GM21447 (cell line): ENCODE measurements at regions not wholly inside any gene's neighbourhood (a gene's known extent, or its start where the extent isn't known, plus 50 kb on each side); places are given as distances from the start of the nearest gene placed in this dataset.
"Not testable (repeated sequence)": the region's sequence is repeated elsewhere in the genome, so short reads cannot be mapped to it uniquely, and the experiment has no call there.

Experiments
- ATAC-seq: cut with Tn5 transposase; IDR thresholded peaks from one replicate; pipeline ENCODE4 v1.9.1; 2021; ENCODE audit not compliant: unreplicated experiment

GRCh38 chr2:228359473-228359872, 178.0 kb upstream of the SPHKAP start:
- no peak for ATAC-seq

DNA sequence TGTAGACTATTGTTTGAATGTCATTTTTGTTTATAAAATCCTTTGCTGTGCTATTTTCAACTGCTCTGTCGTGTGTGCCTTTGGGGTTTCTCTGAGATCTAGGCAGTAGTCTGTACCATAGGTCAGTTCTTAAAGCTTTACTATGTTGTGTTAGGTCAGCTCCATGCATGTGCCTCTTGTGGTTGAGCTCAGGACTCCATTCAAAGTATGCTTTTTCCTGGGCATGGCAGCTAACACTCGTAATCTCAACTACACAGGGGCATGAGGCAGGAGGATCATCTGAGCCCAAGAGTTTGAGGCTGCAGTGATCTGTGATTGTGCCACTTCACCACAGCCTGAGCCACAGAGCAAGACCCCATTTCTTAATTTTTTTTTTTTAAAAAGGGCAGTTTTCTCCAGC, 174.4 kb upstream of the SPHKAP start:
- no peak for ATAC-seq

DNA sequence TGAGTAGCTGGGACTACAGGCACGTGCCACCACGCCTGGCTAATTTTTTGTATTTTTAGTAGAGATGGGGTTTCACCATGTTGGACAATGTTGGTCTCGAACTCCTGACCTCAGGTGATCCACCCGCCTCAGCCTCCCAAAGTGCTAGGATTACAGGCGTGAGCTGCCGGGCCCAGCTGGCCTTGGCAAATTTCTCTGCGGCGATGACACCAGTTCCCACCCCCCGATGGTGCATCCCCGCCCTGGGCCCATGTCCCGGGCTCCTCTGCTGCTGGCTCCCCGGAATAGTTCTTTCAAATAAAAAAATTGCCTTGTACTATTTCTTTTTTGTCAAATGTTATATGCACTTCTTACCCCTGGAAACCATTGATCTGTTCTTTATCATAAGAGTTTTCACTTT, 171.5 kb upstream of the SPHKAP start:
- ATAC-seq, result not testable (repeated sequence)

- no peak for ATAC-seq
These were observed 170.6 kb upstream of the SPHKAP start for GRCh38 chr2:228352048-228352447.

DNA sequence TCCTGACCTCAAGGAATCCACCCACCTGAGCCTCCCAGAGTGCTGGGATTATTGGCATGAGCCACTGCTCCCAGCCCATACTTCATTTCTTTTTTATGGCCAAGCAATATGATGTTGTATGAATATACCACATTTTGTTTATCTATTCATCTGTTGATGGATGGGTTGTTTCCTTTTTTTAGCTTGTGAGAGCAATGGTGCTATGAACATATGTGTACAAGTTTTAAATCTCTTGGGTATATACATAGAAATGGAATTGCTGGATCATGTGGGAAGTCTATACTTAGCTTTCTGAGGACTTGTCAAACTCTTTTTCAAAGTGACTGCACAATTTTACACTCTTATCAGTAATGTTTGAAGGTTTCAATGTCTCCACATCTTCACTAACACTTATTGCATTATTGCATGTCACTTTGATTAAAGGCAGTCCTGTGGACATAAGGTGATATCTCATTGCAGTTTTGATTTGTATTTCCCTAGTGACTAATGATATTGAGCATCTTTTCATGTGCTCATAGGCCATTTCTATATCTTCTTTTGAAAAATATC, 167.1 kb upstream of the SPHKAP start:
- ATAC-seq, result no peak

DNA sequence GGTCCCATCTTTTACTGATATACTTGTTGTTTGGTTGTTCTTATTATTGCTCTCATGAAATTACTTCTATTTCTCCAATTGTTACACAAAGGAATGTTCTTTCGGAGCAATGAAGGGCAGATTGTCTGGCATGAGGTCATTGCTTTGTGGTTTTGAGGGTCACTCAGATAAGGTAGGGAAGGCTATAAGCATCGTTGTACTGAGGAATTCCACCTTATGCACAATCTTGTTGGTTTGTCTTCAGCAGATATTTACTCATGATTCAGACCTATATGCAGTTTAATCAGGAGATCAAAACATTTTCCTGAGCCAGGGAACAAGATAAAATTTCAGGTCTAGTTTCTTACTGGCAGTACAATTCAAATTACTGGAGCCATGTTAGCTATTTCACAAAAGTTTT, 163.0 kb upstream of the SPHKAP start:
- ATAC-seq, result no peak

DNA sequence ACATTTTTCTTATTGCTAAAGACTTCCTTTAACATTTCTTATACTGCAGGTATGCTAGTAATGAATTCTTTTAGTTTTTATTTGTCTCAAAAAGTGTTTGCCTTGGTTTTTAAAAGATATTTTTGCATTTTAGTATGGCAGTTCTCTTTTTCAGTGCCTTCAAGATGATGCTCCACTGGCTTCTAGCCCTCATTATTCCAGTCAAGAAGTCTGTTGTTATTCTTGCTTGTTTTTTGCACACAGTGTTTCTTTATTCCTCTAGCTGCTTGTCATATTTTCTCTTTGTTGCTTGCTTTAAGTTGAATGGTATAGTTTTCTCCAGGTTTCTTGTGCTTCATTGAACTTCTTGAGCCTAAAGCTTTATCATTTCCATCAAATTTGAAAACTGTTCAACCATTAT, 158.0 kb upstream of the SPHKAP start:
- ATAC-seq, result no peak

- no peak for ATAC-seq
These were observed 152.7 kb upstream of the SPHKAP start for GRCh38 chr2:228334180-228334579.

GRCh38 chr2:228329282-228329681, 147.8 kb upstream of the SPHKAP start:
- ATAC-seq, result no peak

DNA sequence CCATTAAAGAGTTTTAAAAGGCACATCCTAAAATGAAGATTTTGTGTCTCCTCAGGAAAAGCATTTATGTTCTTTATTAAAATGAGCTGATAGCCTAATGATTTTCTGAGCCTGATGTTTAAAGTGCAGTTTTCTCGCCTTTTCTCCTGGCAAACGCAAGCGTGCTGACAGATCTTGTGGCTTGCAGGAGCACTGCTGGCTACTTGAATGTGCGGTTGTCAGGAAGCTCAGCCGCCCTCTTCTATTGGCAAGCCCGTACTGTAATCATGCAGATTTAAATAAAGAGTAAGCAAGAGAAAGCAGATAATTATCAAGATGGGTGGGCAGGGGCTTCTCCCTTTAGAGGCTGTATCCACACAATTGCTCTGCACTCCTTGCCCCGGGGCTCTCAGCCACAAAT, 139.5 kb upstream of the SPHKAP start:
- no peak for ATAC-seq

- ATAC-seq, result no peak
These were observed 136.7 kb upstream of the SPHKAP start for GRCh38 chr2:228318218-228318617.

DNA sequence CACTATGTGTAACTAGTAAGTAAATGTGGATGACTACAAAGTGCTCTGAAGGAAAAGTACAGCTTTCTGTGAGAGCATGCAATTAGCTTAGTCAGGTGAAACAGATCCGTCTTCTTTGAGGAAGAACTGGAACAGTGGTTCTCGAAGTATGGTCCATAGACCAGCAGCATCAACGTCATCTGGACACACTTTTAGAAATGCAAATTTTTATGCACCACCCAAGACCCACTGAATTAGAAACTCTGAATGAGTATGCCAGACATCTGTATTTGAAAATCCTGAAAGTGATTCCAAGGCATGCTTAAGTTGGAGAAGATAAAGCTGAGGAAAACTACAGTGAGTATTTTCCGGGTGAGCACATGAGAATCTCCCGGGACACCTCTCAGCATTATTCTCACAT, 130.7 kb upstream of the SPHKAP start:
- ATAC-seq, result no peak

DNA sequence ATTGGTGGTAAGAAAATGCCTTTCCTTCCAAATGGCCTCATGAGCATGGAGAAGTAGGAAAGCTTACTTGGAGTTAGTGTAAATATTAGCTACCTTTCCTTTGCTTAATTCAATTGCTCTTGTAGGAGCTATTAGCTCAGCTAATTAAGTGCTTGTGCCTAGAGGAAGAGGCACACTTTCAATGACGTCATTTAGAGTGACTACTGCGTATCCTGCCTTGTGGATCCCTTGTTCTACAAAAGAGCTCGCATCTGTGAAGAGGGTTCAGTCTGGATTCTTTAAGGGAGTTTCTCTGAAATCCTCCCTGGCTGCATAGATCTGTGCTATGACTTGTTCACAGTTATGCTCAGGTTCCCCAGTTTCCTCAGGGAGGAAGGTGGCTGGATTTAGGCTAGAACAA, 122.5 kb upstream of the SPHKAP start:
- ATAC-seq, result no peak

- ATAC-seq, result no peak
These were observed 102.1 kb upstream of the SPHKAP start for GRCh38 chr2:228283491-228284171.

DNA sequence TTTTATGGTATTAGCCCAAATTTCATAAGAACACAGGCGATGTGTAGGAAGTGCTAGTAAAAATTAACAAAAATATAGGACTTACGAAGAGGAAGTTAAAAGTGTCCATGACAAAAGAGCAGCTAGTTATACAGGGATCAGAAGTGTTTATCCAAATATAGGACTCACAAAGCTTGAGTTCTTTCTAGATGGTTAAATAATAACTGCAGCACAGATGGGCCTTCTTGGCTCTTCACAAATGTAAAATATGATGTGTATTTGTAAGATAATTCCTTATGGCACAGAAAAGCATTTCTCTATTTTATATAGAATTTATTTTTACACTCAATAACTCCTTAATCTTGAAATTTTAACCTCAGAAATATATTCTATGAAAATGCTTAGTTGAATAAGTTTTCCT, 100.9 kb upstream of the SPHKAP start:
- ATAC-seq, result no peak

GRCh38 chr2:228273159-228273558, 91.7 kb upstream of the SPHKAP start:
- ATAC-seq, result no peak

- ATAC-seq, result no peak
These were observed 87.9 kb upstream of the SPHKAP start for GRCh38 chr2:228269351-228269750.

- no peak for ATAC-seq
These were observed 87.3 kb upstream of the SPHKAP start for GRCh38 chr2:228268756-228269155.

- no peak for ATAC-seq
These were observed 86.8 kb upstream of the SPHKAP start for GRCh38 chr2:228268301-228268700.

- no peak for ATAC-seq
These were observed 81.7 kb upstream of the SPHKAP start for GRCh38 chr2:228263156-228263555.

DNA sequence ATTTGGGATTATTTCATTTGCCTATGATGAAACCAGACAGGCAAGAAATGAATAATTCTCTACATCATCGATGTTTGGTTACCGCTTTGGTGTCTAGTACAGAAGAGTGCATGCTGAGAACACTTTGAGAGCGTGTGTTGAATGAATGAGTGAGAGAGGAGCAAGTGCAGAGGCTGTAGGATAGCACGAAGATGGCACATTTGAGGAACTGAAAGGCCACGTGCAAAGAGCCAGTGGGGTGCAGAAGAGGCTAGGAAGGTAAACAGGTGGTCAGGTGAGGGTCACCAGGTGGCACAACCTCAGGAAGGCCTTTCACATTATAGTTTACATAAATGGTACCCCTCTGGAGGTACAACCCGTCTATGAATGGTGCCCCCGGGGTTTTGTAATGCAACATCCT, 80.1 kb upstream of the SPHKAP start:
- ATAC-seq, result no peak

DNA sequence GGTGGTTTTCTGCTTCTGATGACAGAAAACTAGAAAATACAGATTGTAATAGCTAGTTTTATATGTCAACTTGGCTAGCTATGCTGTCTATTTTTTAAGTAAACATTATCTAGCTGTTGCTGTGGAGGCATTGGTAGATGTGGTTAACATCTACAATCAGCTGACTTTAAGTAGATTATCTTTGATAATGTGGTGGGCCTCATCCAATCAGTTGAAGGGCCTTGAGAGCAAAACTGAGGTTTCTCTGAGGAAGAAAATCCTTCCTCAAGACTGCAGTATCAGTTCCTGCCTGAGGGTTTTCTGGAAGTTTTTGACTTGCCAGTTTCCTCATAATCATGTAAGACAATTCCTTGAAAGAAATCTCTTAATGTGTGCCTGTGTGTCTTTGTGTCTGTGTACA, 75.9 kb upstream of the SPHKAP start:
- no peak for ATAC-seq

DNA sequence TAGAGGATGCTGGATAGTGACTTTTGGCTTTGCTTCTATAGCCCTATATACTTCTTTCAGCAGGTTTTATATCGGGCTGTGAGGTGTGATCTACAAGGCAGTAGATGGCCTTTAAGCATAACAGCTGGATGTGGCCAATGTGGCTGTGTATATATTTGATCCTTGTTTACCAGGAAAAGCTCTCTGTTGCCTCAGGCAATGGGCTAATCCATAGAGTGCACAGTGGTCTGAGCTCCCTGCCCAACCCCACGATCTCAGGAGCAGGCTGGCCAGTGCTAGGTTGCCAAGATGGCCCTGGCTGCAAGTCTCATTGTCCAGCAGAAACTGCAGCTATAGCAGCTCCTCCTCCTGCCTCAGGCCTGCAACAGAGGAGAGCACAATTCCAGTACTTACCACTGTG, 72.3 kb upstream of the SPHKAP start:
- ATAC-seq, result no peak
